Prostate gland (tissue), 2 donors: ENCODE measurements at regions not wholly inside any gene's neighbourhood (a gene's known extent, or its start where the extent isn't known, plus 50 kb on each side); places are given as distances from the start of the nearest gene placed in this dataset.

Experiments used
- DNase-seq: peaks from one replicate; pipeline ENCODE4 v3.0.0-alpha.2; 2019; ENCODE audit warnings: low spot score
- H3K27ac ChIP-seq, 2 donors: fragments of 200-600 bp; sonication (generic); 2 replicates each; pipeline ENCODE4 v1.5.1; 2017 to 2019
- H3K27me3 ChIP-seq: fragments of 200-600 bp; sonication (generic); replicated peaks from 2 replicates; pipeline ENCODE4 v1.5.1; 2019; ENCODE audit not compliant: insufficient read depth
- H3K36me3 ChIP-seq, 2 donors: fragments of 200-600 bp; sonication (generic); 1 replicate in 1 of 2; 2 replicates in 1 of 2; pipeline versions ENCODE4 v1.5.1 to v1.8.1; 2017 to 2019
- H3K4me1 ChIP-seq: fragments of 200-600 bp; sonication (generic); replicated peaks from 2 replicates; pipeline ENCODE4 v1.5.1; 2019
- H3K4me3 ChIP-seq, 2 donors: fragments of 200-600 bp; sonication (generic); 2 replicates each; pipeline ENCODE4 v1.5.1; 2017 to 2019
- H3K9me3 ChIP-seq: fragments of 200-600 bp; sonication (generic); 2 replicates; pipeline ENCODE4 v1.5.1; 2017
- CTCF ChIP-seq, 4 experiments: fragments of 200-600 bp in 2 of 4; fragments of 450-650 bp in 2 of 4; sonication (generic) in 2 of 4; IDR thresholded peaks; 1 replicate in 3 of 4; 2 replicates in 1 of 4; pipeline ENCODE4 v1.5.1; 2016 to 2019; ENCODE audit warnings: antibody characterized with exemption in 4 of 4, mild to moderate bottlenecking in 2 of 4, moderate library complexity in 2 of 4
- POLR2A ChIP-seq: fragments of 450-650 bp; IDR thresholded peaks from one replicate; pipeline ENCODE4 v1.6.1; 2016; ENCODE audit warnings: antibody characterized with exemption, mild to moderate bottlenecking
- POLR2AphosphoS5 ChIP-seq: sonication (generic); formaldehyde crosslinking; IDR thresholded peaks from one replicate; pipeline ENCODE4 v1.6.1; 2017; ENCODE audit warnings: antibody characterized with exemption
- WGBS: methylation state at CpG from one replicate; pipeline ENCODE4 v1.1.5; 2018; 5-methylcytosine and 5-hydroxymethylcytosine counted together
- intact Hi-C: fragments of 100-400 bp; cut with DNase I; formaldehyde crosslinking; loops from one replicate; pipeline ENCODE4 v1.14.2; 2022

GRCh38 chr18:44423814-44424644 is 256.7 kb upstream of the SETBP1 start:
- intact Hi-C loops, result no loop called here
- no peak overlapping the region for H3K27ac ChIP-seq
- no peak for DNase-seq
- H3K27me3 ChIP-seq, result no peaks in the 10 kb centered on the region
- no peaks in the 10 kb centered on the region for H3K36me3 ChIP-seq
- WGBS, result 40% methylated on average over 7 of the region's 7 CpGs
- no peaks in the 10 kb centered on the region for H3K9me3 ChIP-seq
- TF ChIP-seq POLR2AphosphoS5 (no peak), POLR2A (no peak), CTCF (IDR thresholded peaks at IDR 0.05) (no peak)
- no peak overlapping the region for H3K4me3 ChIP-seq
- no peaks in the 10 kb centered on the region for H3K4me1 ChIP-seq

GRCh38 chr18:44424645-44425035 is 256.0 kb upstream of the SETBP1 start:
- H3K9me3 ChIP-seq, result no peaks in the 10 kb centered on the region
- TF ChIP-seq POLR2A, result no peak
- no peak for TF ChIP-seq POLR2AphosphoS5
- TF ChIP-seq CTCF (IDR thresholded peaks at IDR 0.05), result no peak
- intact Hi-C loops, result no loop called here
- no peaks in the 10 kb centered on the region for H3K27me3 ChIP-seq
- no peak for DNase-seq
- no peak overlapping the region for H3K27ac ChIP-seq
- H3K4me3 ChIP-seq, result no peak overlapping the region
- no peaks in the 10 kb centered on the region for H3K4me1 ChIP-seq
- no peaks in the 10 kb centered on the region for H3K36me3 ChIP-seq
- 75% methylated on average over 2 of the region's 2 CpGs for WGBS

- no peaks in the 10 kb centered on the region for H3K9me3 ChIP-seq
- intact Hi-C loops, result no loop called here
- no peak overlapping the region for H3K27ac ChIP-seq
- 94% methylated on average over 2 of the region's 2 CpGs for WGBS
- no peaks in the 10 kb centered on the region for H3K27me3 ChIP-seq
- no peak overlapping the region for H3K4me3 ChIP-seq
- no peaks in the 10 kb centered on the region for H3K4me1 ChIP-seq
- TF ChIP-seq CTCF (IDR thresholded peaks at IDR 0.05) (no peak), POLR2AphosphoS5 (no peak), POLR2A (no peak)
- no peak for DNase-seq
- no peaks in the 10 kb centered on the region for H3K36me3 ChIP-seq
These were observed 255.5 kb upstream of the SETBP1 start for GRCh38 chr18:44425161-44425560.

GRCh38 chr18:44437603-44438002 is 243.1 kb upstream of the SETBP1 start:
- H3K9me3 ChIP-seq, result no peaks in the 10 kb centered on the region
- H3K27me3 ChIP-seq, result no peaks in the 10 kb centered on the region
- H3K4me1 ChIP-seq, result no peaks in the 10 kb centered on the region
- intact Hi-C loops, result no loop called here
- no peak for DNase-seq
- H3K36me3 ChIP-seq, result no peaks in the 10 kb centered on the region
- H3K4me3 ChIP-seq, result no peak overlapping the region
- TF ChIP-seq POLR2AphosphoS5 (no peak), CTCF (IDR thresholded peaks at IDR 0.05) (no peak), POLR2A (no peak)
- WGBS, result 97% methylated on average over 2 of the region's 2 CpGs
- H3K27ac ChIP-seq, result no peak overlapping the region

- TF ChIP-seq POLR2AphosphoS5 (no peak), CTCF (IDR thresholded peaks at IDR 0.05) (no peak), POLR2A (no peak)
- no peak for DNase-seq
- 21% methylated on average over 2 of the region's 2 CpGs for WGBS
- Histone ChIP-seq H3K36me3 (no peaks in the 10 kb centered on the region), H3K27ac (no peak overlapping the region), H3K4me3 (no peak overlapping the region), H3K27me3 (no peaks in the 10 kb centered on the region), H3K9me3 (no peaks in the 10 kb centered on the region), H3K4me1 (no peaks in the 10 kb centered on the region)
- intact Hi-C loops, result no loop called here
These were observed 230.5 kb upstream of the SETBP1 start for GRCh38 chr18:44450226-44450625.
